GM21717 (cell line): ENCODE measurements at regions not wholly inside any gene's neighbourhood (a gene's known extent, or its start where the extent isn't known, plus 50 kb on each side); places are given as distances from the start of the nearest gene placed in this dataset.
A peak's percentile ranks its signal among the peaks of the same experiment; 100 is the strongest.

Source experiments
- ATAC-seq: cut with Tn5 transposase; IDR thresholded peaks from one replicate; pipeline ENCODE4 v1.9.1; 2021; ENCODE audit warnings: mild to moderate bottlenecking, moderate library complexity; ENCODE audit not compliant: unreplicated experiment

GRCh38 chr9:115209601-115210306 is 91.8 kb upstream of the TNC start:
- peak; percentile 58 for ATAC-seq

GRCh38 chr9:115210699-115211098 is 92.7 kb upstream of the TNC start:
- no peak for ATAC-seq

GRCh38 chr9:115211413-115212124 is 93.6 kb upstream of the TNC start:
- ATAC-seq = peak; percentile 60

GRCh38 chr9:115212125-115212605 is 94.2 kb upstream of the TNC start:
- no peak for ATAC-seq

GRCh38 chr9:115212832-115213231 is 94.9 kb upstream of the TNC start:
- no peak for ATAC-seq

- ATAC-seq = no peak
Measured at GRCh38 chr9:115213818-115214334, 95.9 kb upstream of the TNC start.

GRCh38 chr9:115216873-115217272 is 98.9 kb upstream of the TNC start:
- no peak for ATAC-seq

- ATAC-seq = no peak
Measured at GRCh38 chr9:115220319-115221005, 102.5 kb upstream of the TNC start.

- no peak for ATAC-seq
Measured at GRCh38 chr9:115223471-115223870, 105.5 kb upstream of the TNC start.

- no peak for ATAC-seq
Measured at GRCh38 chr9:115225459-115226116, 107.6 kb upstream of the TNC start.

- ATAC-seq = no peak
Measured at GRCh38 chr9:115226152-115226551, 108.2 kb upstream of the TNC start.

- ATAC-seq = no peak
Measured at GRCh38 chr9:115229496-115229895, 111.5 kb upstream of the TNC start.

GRCh38 chr9:115230924-115231515 is 113.1 kb upstream of the TNC start:
- ATAC-seq = no peak

GRCh38 chr9:115232181-115232774 is 114.3 kb upstream of the TNC start:
- ATAC-seq = no peak

GRCh38 chr9:115234094-115234493 is 116.1 kb upstream of the TNC start:
- no peak for ATAC-seq

- ATAC-seq = no peak
Measured at GRCh38 chr9:115235221-115235620, 117.3 kb upstream of the TNC start.

GRCh38 chr9:115237385-115237998 is 119.5 kb upstream of the TNC start:
- no peak for ATAC-seq

- ATAC-seq = no peak
Measured at GRCh38 chr9:115240676-115241075, 122.7 kb upstream of the TNC start.

- ATAC-seq = no peak
Measured at GRCh38 chr9:115241641-115242040, 123.7 kb upstream of the TNC start.

GRCh38 chr9:115249488-115249887 is 131.5 kb upstream of the TNC start:
- ATAC-seq = no peak
